ENCODE measurements at regions not wholly inside any gene's neighbourhood (a gene's known extent, or its start where the extent isn't known, plus 50 kb on each side); places are given as distances from the start of the nearest gene placed in this dataset.

GRCh38 chr6:163686301-163686700 is 271.8 kb downstream of the QKI start:
- Histone ChIP-seq H3K4me1 (ENCODE audit: control insufficient read depth, insufficient read depth, low read length, poor library complexity, severe bottlenecking) (no peaks in the 10 kb centered on the region), H3K4me3 (ENCODE audit: extremely low read depth, insufficient read depth, low read length, poor library complexity, severe bottlenecking) (no peak overlapping the region), H3K27ac (ENCODE audit: low read depth, low read length, severe bottlenecking) (no peak overlapping the region), H3K9me3 (ENCODE audit: control insufficient read depth, low read length) (no peaks in the 10 kb centered on the region), H3K36me3 (ENCODE audit: control insufficient read depth, insufficient read depth, low read length) (no peaks in the 10 kb centered on the region)
- WGBS, 2 experiments (ENCODE audit: insufficient coverage in 2 of 2) = no CpG with 5 or more reads among the region's 2 CpGs

GRCh38 chr6:163683105-163683622 is 268.6 kb downstream of the QKI start:
- no CpG with 5 or more reads among the region's 1 CpG for WGBS, 2 experiments (ENCODE audit: insufficient coverage in 2 of 2)

DNA sequence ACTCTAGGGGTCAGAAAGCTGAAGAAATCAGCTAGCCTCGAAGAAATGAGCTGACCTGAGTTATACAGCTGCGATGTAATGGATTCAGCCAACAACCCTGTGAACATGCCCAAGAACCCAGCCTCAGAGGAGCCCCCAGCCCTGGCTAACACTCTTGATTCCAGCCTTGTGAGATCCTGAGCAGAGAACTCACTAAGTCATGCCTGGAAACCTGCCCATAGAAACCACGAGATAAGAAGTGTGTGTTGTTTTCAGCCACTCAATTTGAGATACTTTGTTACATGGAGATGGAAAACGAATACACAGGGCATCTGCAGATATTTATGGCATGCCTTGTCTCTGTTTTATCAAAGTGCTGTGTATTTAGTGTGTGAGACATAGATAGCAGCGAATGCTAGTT is 265.2 kb downstream of the QKI start:
- WGBS, 2 experiments (ENCODE audit: insufficient coverage in 2 of 2) = 91 to 94% methylated on average over 5 of the region's 5 CpGs
- no peaks in the 10 kb centered on the region for H3K4me1 ChIP-seq (ENCODE audit: control insufficient read depth, insufficient read depth, low read length, poor library complexity, severe bottlenecking)
- no peak overlapping the region for H3K27ac ChIP-seq (ENCODE audit: low read depth, low read length, severe bottlenecking)
- H3K36me3 ChIP-seq (ENCODE audit: control insufficient read depth, insufficient read depth, low read length) = no peaks in the 10 kb centered on the region
- no peaks in the 10 kb centered on the region for H3K9me3 ChIP-seq (ENCODE audit: control insufficient read depth, low read length)
- no peak overlapping the region for H3K4me3 ChIP-seq (ENCODE audit: extremely low read depth, insufficient read depth, low read length, poor library complexity, severe bottlenecking)

More at GRCh38 chr6:163683105-163683622, 268.6 kb downstream of the QKI start:
- H3K4me1 ChIP-seq (ENCODE audit: control insufficient read depth, insufficient read depth, low read length, poor library complexity, severe bottlenecking) = no peaks in the 10 kb centered on the region
- H3K27ac ChIP-seq (ENCODE audit: low read depth, low read length, severe bottlenecking) = no peak overlapping the region
- H3K4me3 ChIP-seq (ENCODE audit: extremely low read depth, insufficient read depth, low read length, poor library complexity, severe bottlenecking) = no peak overlapping the region
- H3K36me3 ChIP-seq (ENCODE audit: control insufficient read depth, insufficient read depth, low read length) = no peaks in the 10 kb centered on the region
- H3K9me3 ChIP-seq (ENCODE audit: control insufficient read depth, low read length) = no peaks in the 10 kb centered on the region

DNA sequence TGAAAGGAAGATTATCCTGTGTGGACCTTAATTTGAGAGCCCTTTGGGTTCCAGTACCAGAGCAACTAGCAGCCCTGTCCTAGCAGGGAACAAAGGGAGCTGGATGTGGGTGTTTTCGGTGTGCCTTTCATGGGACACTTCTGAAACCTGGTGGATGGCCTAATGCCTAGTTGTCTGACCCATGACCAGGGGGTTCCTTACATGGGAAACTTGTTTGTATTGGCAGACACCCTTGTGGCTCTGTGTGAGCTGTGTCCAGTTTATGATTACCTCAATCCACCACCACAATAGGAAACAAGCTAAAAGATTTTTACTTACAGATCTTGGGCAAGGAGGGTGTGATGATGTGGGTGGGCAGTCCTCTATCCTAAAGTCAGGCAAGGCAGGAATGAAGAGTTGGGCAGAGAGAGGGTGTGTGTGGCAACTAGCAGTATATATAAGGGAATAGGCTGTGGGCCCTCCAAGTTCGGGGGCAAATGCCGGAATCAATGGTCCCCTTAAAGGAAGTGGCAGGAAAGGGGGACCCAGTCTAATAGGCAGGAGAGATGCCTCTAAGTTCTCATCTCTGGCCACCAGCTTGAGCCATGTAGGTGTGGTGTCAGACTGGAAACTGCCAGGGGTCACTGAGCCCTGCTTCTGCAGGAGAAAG is 264.6 kb downstream of the QKI start:
- H3K4me3 ChIP-seq (ENCODE audit: extremely low read depth, insufficient read depth, low read length, poor library complexity, severe bottlenecking) = no peak overlapping the region
- no peak overlapping the region for H3K27ac ChIP-seq (ENCODE audit: low read depth, low read length, severe bottlenecking)
- H3K36me3 ChIP-seq (ENCODE audit: control insufficient read depth, insufficient read depth, low read length) = no peaks in the 10 kb centered on the region
- H3K4me1 ChIP-seq (ENCODE audit: control insufficient read depth, insufficient read depth, low read length, poor library complexity, severe bottlenecking) = no peaks in the 10 kb centered on the region
- WGBS, 2 experiments (ENCODE audit: insufficient coverage in 2 of 2) = 96% methylated on average over 3 of the region's 3 CpGs
- no peaks in the 10 kb centered on the region for H3K9me3 ChIP-seq (ENCODE audit: control insufficient read depth, low read length)

- H3K4me1 ChIP-seq (ENCODE audit: control insufficient read depth, insufficient read depth, low read length, poor library complexity, severe bottlenecking) = no peaks in the 10 kb centered on the region
- no peaks in the 10 kb centered on the region for H3K36me3 ChIP-seq (ENCODE audit: control insufficient read depth, insufficient read depth, low read length)
- no peak overlapping the region for H3K27ac ChIP-seq (ENCODE audit: low read depth, low read length, severe bottlenecking)
- H3K9me3 ChIP-seq (ENCODE audit: control insufficient read depth, low read length) = no peaks in the 10 kb centered on the region
- no peak overlapping the region for H3K4me3 ChIP-seq (ENCODE audit: extremely low read depth, insufficient read depth, low read length, poor library complexity, severe bottlenecking)
Observed at GRCh38 chr6:163675611-163676010, 261.1 kb downstream of the QKI start.

GRCh38 chr6:163672710-163673109 is 258.2 kb downstream of the QKI start:
- WGBS, 2 experiments (ENCODE audit: insufficient coverage in 2 of 2) = 100% methylated on average over 1 of the region's 3 CpGs; no CpG with 5 or more reads in 1 of the 2 experiments
- no peaks in the 10 kb centered on the region for H3K4me1 ChIP-seq (ENCODE audit: control insufficient read depth, insufficient read depth, low read length, poor library complexity, severe bottlenecking)

DNA sequence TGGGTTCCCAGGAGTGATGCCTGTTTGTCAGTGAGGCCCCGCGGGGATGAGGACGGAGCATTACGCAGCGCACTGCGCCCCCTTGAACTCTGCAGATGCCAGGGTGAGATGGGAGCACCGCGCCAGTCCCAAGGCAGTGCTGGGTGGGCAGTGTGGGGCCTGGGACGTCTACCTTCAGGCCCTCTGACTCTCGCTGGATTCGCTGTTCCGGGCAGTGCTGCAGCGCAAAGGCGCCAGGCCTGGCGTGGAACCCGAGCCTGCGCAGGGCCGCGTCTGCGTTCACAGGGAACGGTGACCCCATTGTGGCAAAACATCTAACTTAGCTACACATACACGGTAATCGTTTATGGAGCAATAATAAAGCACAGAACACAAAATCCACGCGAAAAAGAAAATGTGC is 257.3 kb downstream of the QKI start:
- H3K4me3 ChIP-seq (ENCODE audit: extremely low read depth, insufficient read depth, low read length, poor library complexity, severe bottlenecking) = no peak overlapping the region
- H3K4me1 ChIP-seq (ENCODE audit: control insufficient read depth, insufficient read depth, low read length, poor library complexity, severe bottlenecking) = no peaks in the 10 kb centered on the region
- WGBS, 2 experiments (ENCODE audit: insufficient coverage in 2 of 2) = 93 to 97% methylated on average over 23 to 25 of the region's 25 CpGs
- H3K27ac ChIP-seq (ENCODE audit: low read depth, low read length, severe bottlenecking) = no peak overlapping the region
- no peaks in the 10 kb centered on the region for H3K9me3 ChIP-seq (ENCODE audit: control insufficient read depth, low read length)
- no peaks in the 10 kb centered on the region for H3K36me3 ChIP-seq (ENCODE audit: control insufficient read depth, insufficient read depth, low read length)

More at GRCh38 chr6:163672710-163673109, 258.2 kb downstream of the QKI start:
- Histone ChIP-seq H3K9me3 (ENCODE audit: control insufficient read depth, low read length) (no peaks in the 10 kb centered on the region), H3K27ac (ENCODE audit: low read depth, low read length, severe bottlenecking) (no peak overlapping the region), H3K36me3 (ENCODE audit: control insufficient read depth, insufficient read depth, low read length) (no peaks in the 10 kb centered on the region), H3K4me3 (ENCODE audit: extremely low read depth, insufficient read depth, low read length, poor library complexity, severe bottlenecking) (no peak overlapping the region)

GRCh38 chr6:163671355-163671754 is 256.8 kb downstream of the QKI start:
- H3K9me3 ChIP-seq (ENCODE audit: control insufficient read depth, low read length) = no peaks in the 10 kb centered on the region
- H3K4me3 ChIP-seq (ENCODE audit: extremely low read depth, insufficient read depth, low read length, poor library complexity, severe bottlenecking) = no peak overlapping the region
- no peak overlapping the region for H3K27ac ChIP-seq (ENCODE audit: low read depth, low read length, severe bottlenecking)
- WGBS, 2 experiments (ENCODE audit: insufficient coverage in 2 of 2) = 97% methylated on average over 19 of the region's 19 CpGs
- no peaks in the 10 kb centered on the region for H3K4me1 ChIP-seq (ENCODE audit: control insufficient read depth, insufficient read depth, low read length, poor library complexity, severe bottlenecking)
- H3K36me3 ChIP-seq (ENCODE audit: control insufficient read depth, insufficient read depth, low read length) = no peaks in the 10 kb centered on the region

- Histone ChIP-seq H3K4me1 (ENCODE audit: control insufficient read depth, insufficient read depth, low read length, poor library complexity, severe bottlenecking) (no peaks in the 10 kb centered on the region), H3K9me3 (ENCODE audit: control insufficient read depth, low read length) (no peaks in the 10 kb centered on the region), H3K36me3 (ENCODE audit: control insufficient read depth, insufficient read depth, low read length) (no peaks in the 10 kb centered on the region), H3K4me3 (ENCODE audit: extremely low read depth, insufficient read depth, low read length, poor library complexity, severe bottlenecking) (no peak overlapping the region), H3K27ac (ENCODE audit: low read depth, low read length, severe bottlenecking) (no peak overlapping the region)
- WGBS, 2 experiments (ENCODE audit: insufficient coverage in 2 of 2) = 100% methylated on average over 1 of the region's 1 CpG; no CpG with 5 or more reads in 1 of the 2 experiments
Observed at GRCh38 chr6:163670336-163670735, 255.8 kb downstream of the QKI start.

GRCh38 chr6:163668061-163668426 is 253.5 kb downstream of the QKI start:
- no peaks in the 10 kb centered on the region for H3K9me3 ChIP-seq (ENCODE audit: control insufficient read depth, low read length)
- no peaks in the 10 kb centered on the region for H3K36me3 ChIP-seq (ENCODE audit: control insufficient read depth, insufficient read depth, low read length)
- no peaks in the 10 kb centered on the region for H3K4me1 ChIP-seq (ENCODE audit: control insufficient read depth, insufficient read depth, low read length, poor library complexity, severe bottlenecking)
- H3K27ac ChIP-seq (ENCODE audit: low read depth, low read length, severe bottlenecking) = no peak overlapping the region
- 94 to 96% methylated on average over 3 to 4 of the region's 4 CpGs for WGBS, 2 experiments (ENCODE audit: insufficient coverage in 2 of 2)
- no peak overlapping the region for H3K4me3 ChIP-seq (ENCODE audit: extremely low read depth, insufficient read depth, low read length, poor library complexity, severe bottlenecking)

DNA sequence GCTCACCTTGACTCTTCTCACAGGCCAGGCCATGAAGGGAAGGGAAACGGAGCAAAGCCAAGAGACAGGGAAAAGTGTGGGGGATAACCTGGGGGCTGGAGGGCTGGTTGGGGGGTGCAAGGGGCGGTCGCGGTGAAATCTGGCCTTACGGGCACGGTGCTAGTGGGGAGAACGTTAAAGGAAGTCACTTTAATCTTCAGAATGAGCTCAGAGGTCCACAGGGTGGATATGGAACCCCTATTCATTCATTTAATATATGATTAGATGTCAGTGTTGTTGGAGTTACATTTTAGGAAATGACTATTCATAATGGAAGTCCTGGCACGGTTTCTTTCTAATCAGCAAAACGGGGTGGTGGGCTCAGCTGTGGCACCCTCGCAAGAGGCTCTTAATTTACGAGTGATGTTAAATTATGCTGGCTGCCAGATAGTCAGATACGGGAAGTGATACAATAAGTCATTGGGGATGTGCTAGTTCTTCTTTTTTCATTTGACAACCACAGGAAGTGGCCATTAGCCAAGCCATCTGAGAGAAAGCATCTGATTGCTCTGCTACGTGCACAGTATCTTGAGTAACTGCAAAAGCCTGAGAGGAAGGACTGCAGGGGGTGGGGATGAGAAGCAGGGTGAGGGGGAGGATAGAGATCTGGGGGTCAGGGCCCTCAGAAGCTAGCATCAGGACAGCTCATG is 253.0 kb downstream of the QKI start:
- WGBS, 2 experiments (ENCODE audit: insufficient coverage in 2 of 2) = 88 to 89% methylated on average over 5 to 11 of the region's 13 CpGs
- Histone ChIP-seq H3K27ac (ENCODE audit: low read depth, low read length, severe bottlenecking) (no peak overlapping the region), H3K4me1 (ENCODE audit: control insufficient read depth, insufficient read depth, low read length, poor library complexity, severe bottlenecking) (no peaks in the 10 kb centered on the region), H3K4me3 (ENCODE audit: extremely low read depth, insufficient read depth, low read length, poor library complexity, severe bottlenecking) (no peak overlapping the region), H3K36me3 (ENCODE audit: control insufficient read depth, insufficient read depth, low read length) (no peaks in the 10 kb centered on the region), H3K9me3 (ENCODE audit: control insufficient read depth, low read length) (no peaks in the 10 kb centered on the region)

Measured in mesodermal cell (in vitro differentiated cells).